ENCODE measurements at regions not wholly inside any gene's neighbourhood (a gene's known extent, or its start where the extent isn't known, plus 50 kb on each side); places are given as distances from the start of the nearest gene placed in this dataset.
"Not testable (repeated sequence)": the region's sequence is repeated elsewhere in the genome, so short reads cannot be mapped to it uniquely, and the experiment has no call there.

- Histone ChIP-seq H3K9me3 (no peaks in the 10 kb centered on the region), H3K27ac (no peak overlapping the region), H3K36me3 (no peaks in the 10 kb centered on the region), H3K4me3 (no peak overlapping the region), H3K4me1 (no peaks in the 10 kb centered on the region), H3K27me3 (no peaks in the 10 kb centered on the region)
- no peak for DNase-seq
- TF ChIP-seq POLR2A (IDR thresholded peaks at IDR 0.05) (no peak), CTCF (IDR thresholded peaks at IDR 0.05) (peak in 1 of 6 experiments; percentile 10)
Measured at GRCh38 chr3:175956964-175957363, 1097.8 kb downstream of the NAALADL2 start.

DNA sequence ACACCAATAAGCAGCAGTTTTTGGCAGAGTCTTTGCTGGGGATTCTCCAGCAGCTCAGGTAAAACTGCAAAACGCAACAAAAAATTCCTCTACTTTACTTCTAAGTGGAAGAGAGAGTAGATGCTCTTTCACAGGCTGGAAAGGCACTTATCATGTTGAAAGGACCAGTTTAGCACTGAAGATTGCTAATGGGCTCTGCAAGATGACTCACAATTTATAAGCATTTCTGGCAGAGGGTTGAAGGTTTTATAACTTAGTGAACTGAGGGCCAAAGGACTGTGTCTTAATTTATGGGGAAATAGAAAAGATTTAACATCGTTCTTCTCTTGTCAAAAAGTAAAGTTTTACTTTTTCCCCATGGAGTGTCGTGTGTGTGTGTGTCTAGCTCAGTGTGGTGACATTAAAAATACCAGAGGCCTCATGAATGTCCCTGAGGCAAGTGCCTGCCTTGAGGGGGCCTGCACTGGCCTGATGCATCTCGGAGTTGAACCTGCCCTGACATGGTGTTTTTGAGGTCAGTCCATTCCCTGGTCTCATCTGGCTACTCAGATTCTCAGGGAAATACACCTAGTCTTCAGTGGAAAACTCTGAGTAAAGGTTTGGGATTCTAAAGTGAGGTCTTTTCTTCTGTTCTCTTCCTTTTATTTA, 1092.0 kb downstream of the NAALADL2 start:
- H3K9me3 ChIP-seq: no peaks in the 10 kb centered on the region
- no peak for DNase-seq
- H3K4me3 ChIP-seq: no peak overlapping the region
- no peak for TF ChIP-seq POLR2A (IDR thresholded peaks at IDR 0.05)
- no peak for TF ChIP-seq CTCF (IDR thresholded peaks at IDR 0.05)
- H3K4me1 ChIP-seq: no peaks in the 10 kb centered on the region
- H3K27ac ChIP-seq: no peak overlapping the region
- no peaks in the 10 kb centered on the region for H3K27me3 ChIP-seq
- no peaks in the 10 kb centered on the region for H3K36me3 ChIP-seq

DNA sequence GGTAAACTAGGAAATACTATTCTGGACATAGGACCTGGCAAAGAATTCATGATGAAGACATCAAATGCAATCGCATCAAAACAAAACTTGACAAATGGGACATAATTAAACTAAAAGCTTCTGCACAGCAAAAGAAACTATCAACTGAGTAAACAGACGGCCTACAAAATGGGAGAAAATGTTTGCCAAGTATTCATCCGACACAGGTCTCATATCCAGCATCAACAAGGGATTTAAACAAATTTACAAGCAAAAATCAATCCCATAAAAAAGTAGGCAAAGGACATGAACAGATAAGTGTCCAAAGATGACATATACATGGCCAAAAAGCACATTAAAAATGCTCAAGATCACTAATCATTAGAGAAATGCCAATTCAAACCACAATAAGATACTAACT, 1088.9 kb downstream of the NAALADL2 start:
- no peak for DNase-seq
- no peaks in the 10 kb centered on the region for H3K9me3 ChIP-seq
- no peaks in the 10 kb centered on the region for H3K36me3 ChIP-seq
- no peaks in the 10 kb centered on the region for H3K27me3 ChIP-seq
- H3K27ac ChIP-seq: no peak overlapping the region
- TF ChIP-seq CTCF (IDR thresholded peaks at IDR 0.05) (no peak), POLR2A (IDR thresholded peaks at IDR 0.05) (no peak)
- H3K4me3 ChIP-seq: no peak overlapping the region
- no peaks in the 10 kb centered on the region for H3K4me1 ChIP-seq

- Histone ChIP-seq H3K27ac (no peak overlapping the region), H3K27me3 (no peaks in the 10 kb centered on the region), H3K36me3 (no peaks in the 10 kb centered on the region), H3K4me3 (no peak overlapping the region), H3K9me3 (no peaks in the 10 kb centered on the region), H3K4me1 (no peaks in the 10 kb centered on the region)
- no peak for DNase-seq
- TF ChIP-seq POLR2A (IDR thresholded peaks at IDR 0.05): no peak
- peak in 4 of 6 experiments; percentile 7 to 39 (median 28) for TF ChIP-seq CTCF (IDR thresholded peaks at IDR 0.05)
Measured at GRCh38 chr3:175941352-175941751, 1082.2 kb downstream of the NAALADL2 start.

GRCh38 chr3:175940881-175941280, 1081.7 kb downstream of the NAALADL2 start:
- H3K27ac ChIP-seq: no peak overlapping the region
- H3K4me1 ChIP-seq: no peaks in the 10 kb centered on the region
- TF ChIP-seq CTCF (IDR thresholded peaks at IDR 0.05): peak in 2 of 6 experiments; percentile 3 to 18
- TF ChIP-seq POLR2A (IDR thresholded peaks at IDR 0.05): no peak
- H3K4me3 ChIP-seq: no peak overlapping the region
- no peaks in the 10 kb centered on the region for H3K9me3 ChIP-seq
- H3K27me3 ChIP-seq: no peaks in the 10 kb centered on the region
- DNase-seq: no peak
- H3K36me3 ChIP-seq: no peaks in the 10 kb centered on the region

DNA sequence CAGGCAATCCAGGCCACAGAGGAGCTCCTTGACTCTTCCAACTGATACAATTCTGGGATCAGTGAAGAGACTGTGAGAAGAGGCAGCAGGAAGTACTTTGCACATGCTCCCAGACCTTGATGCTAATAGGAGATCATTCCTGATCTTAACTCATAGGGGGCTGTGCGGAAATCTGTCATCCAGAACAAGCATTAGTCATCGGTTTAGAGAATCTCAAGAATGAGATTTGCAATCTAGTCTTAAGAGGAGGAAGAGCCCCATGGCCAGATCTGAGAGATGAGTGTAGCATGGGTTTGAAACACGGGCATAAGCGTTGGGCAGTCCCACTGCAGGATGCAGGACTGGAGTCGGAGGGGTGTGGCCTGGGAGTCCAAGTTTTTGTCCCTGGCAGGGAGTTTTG, 1081.1 kb downstream of the NAALADL2 start:
- Histone ChIP-seq H3K9me3 (no peaks in the 10 kb centered on the region), H3K27me3 (no peaks in the 10 kb centered on the region), H3K4me1 (no peaks in the 10 kb centered on the region), H3K27ac (no peak overlapping the region), H3K36me3 (no peaks in the 10 kb centered on the region), H3K4me3 (no peak overlapping the region)
- DNase-seq: no peak
- TF ChIP-seq POLR2A (IDR thresholded peaks at IDR 0.05) (no peak), CTCF (IDR thresholded peaks at IDR 0.05) (no peak)

DNA sequence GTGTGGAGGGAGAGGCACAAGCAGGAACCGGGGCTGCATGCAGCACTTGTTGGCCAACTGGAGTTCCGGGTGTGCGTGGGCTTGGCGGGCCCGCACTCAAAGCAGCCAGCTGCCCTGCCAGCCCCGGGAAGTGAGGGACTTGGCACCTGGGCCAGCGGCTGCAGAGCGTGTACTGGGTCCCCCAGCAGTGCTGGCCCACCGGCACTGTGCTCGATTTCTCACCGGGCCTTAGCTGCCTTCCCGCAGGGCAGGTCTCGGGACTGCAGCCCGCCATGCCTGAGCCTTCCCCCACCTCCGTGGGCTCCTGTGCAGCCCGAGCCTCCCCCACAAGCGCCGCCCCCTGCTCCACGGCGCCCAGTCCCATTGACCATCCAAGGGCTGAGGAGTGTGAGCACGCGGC, 1078.2 kb downstream of the NAALADL2 start:
- not testable (repeated sequence) for H3K4me3 ChIP-seq, H3K27me3 ChIP-seq, H3K27ac ChIP-seq, H3K4me1 ChIP-seq, H3K36me3 ChIP-seq, H3K9me3 ChIP-seq
- DNase-seq: peak in 1 of 3 donors; percentile 26

Data from Peyer's patch (tissue), 4 donors.